ENCODE measurements at regions not wholly inside any gene's neighbourhood (a gene's known extent, or its start where the extent isn't known, plus 50 kb on each side); places are given as distances from the start of the nearest gene placed in this dataset.

DNA sequence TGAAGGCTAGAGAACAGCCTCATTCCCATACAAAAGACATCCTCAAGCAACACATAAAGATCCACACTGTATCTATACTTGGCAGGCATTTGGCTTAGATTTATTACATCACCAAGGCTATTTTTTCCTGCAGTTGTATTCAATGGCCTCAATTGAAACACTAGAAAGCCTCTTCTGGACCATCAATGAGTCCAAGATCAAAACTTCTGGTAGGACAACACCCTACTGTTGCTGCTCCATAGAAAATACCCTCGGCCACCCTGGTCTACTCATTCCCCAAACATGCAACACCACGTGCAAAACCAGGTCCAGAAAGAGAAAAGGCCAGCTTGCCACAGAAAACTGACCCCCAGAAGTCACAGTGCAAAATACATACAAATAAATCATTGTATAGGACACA is 56.9 kb upstream of the CADM1 start:
- FAIRE-seq, result no peak
- no peaks in the 10 kb centered on the region for H3K4me1 ChIP-seq
- H3K4me3 ChIP-seq, result no peak overlapping the region
- no peak overlapping the region for H3K27ac ChIP-seq
- DNase-seq (ENCODE audit: low read depth in 1 of 2, low spot score in 1 of 2), result no peak
- no peak for ATAC-seq
- no peak overlapping the region for H3K4me2 ChIP-seq
- ChIA-PET POLR2A (no interaction called here), CTCF (no interaction called here)
- H3K9me3 ChIP-seq, result no peaks in the 10 kb centered on the region
- no peak for TF ChIP-seq CHD2 (IDR thresholded peaks at IDR 0.05; ENCODE audit: low read length, partially characterized antibody)
- TF ChIP-seq GATA3 (IDR thresholded peaks at IDR 0.05; ENCODE audit: borderline replicate concordance), result no peak
- TF ChIP-seq RNF2 (IDR thresholded peaks at IDR 0.05; ENCODE audit: borderline replicate concordance, low read depth), result no peak
- TF ChIP-seq NR3C1 (IDR thresholded peaks at IDR 0.05), result no peak
- no peak for TF ChIP-seq POLR2A (IDR thresholded peaks at IDR 0.05; ENCODE audit: low read length)
- TF ChIP-seq, protein P1, sequence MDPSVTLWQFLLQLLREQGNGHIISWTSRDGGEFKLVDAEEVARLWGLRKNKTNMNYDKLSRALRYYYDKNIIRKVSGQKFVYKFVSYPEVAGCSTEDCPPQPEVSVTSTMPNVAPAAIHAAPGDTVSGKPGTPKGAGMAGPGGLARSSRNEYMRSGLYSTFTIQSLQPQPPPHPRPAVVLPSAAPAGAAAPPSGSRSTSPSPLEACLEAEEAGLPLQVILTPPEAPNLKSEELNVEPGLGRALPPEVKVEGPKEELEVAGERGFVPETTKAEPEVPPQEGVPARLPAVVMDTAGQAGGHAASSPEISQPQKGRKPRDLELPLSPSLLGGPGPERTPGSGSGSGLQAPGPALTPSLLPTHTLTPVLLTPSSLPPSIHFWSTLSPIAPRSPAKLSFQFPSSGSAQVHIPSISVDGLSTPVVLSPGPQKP (IDR thresholded peaks at IDR 0.05; ENCODE audit: low read depth, low read length), result no peak
- TF ChIP-seq RAD21 (conservative IDR thresholded peaks at IDR 0.05 in 1 of 2, IDR thresholded peaks at IDR 0.05 in 1 of 2), result no peak
- no peak for TF ChIP-seq SMC3 (IDR thresholded peaks at IDR 0.05)
- TF ChIP-seq JUNB (IDR thresholded peaks at IDR 0.05), result no peak
- TF ChIP-seq FOSL2 (IDR thresholded peaks at IDR 0.05), result no peak
- TF ChIP-seq FOSL2 (CRISPR knock-in tag; IDR thresholded peaks at IDR 0.05), result no peak
- TF ChIP-seq RARB (CRISPR knock-in tag; IDR thresholded peaks at IDR 0.05), result no peak
- no peak for TF ChIP-seq ZC3H11A (IDR thresholded peaks at IDR 0.05)
- no peak for TF ChIP-seq HOXB13 (CRISPR knock-in tag; IDR thresholded peaks at IDR 0.05; ENCODE audit: low read depth)
- TF ChIP-seq EHMT2 (IDR thresholded peaks at IDR 0.05; ENCODE audit: low read depth), result no peak
- TF ChIP-seq MYC (IDR thresholded peaks at IDR 0.05; ENCODE audit: borderline replicate concordance, low read length), result no peak
- TF ChIP-seq NFE2L2 (conservative IDR thresholded peaks at IDR 0.05; ENCODE audit: low read length), result no peak
- 0% methylated on average over 2 of the region's 2 CpGs for WGBS (ENCODE audit: missing lambda C conversion rate)

DNA sequence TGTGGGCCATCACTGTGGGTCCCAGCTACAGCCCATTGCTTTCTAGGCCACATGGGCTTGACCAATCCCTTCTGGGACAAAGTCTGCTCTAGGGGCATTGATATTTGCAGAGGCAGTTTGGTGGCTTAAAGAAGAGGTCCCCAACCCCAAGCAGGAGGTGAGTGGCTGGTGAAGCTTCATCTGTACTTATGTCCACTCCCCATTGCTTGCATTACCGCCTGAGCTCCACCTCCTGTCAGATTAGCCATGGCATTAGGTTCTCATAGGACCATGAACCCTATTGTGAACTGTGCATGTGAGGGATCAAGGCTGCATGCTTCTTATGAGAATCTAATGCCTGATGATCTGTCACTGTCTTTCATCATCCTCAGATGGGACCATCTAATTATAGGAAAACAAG is 54.4 kb upstream of the CADM1 start:
- CTCF ChIA-PET, result no interaction called here
- ATAC-seq, result no peak
- Histone ChIP-seq H3K4me2 (no peak overlapping the region), H3K4me1 (no peaks in the 10 kb centered on the region), H3K9me3 (no peaks in the 10 kb centered on the region), H3K27ac (no peak overlapping the region), H3K4me3 (no peak overlapping the region)
- no peak for DNase-seq (ENCODE audit: low read depth in 1 of 2, low spot score in 1 of 2)
- WGBS (ENCODE audit: missing lambda C conversion rate), result 57% methylated on average over 1 of the region's 1 CpG
- POLR2A ChIA-PET, result no interaction called here
- FAIRE-seq, result no peak
- TF ChIP-seq CHD4 (IDR thresholded peaks at IDR 0.05; ENCODE audit: borderline replicate concordance), result no peak

DNA sequence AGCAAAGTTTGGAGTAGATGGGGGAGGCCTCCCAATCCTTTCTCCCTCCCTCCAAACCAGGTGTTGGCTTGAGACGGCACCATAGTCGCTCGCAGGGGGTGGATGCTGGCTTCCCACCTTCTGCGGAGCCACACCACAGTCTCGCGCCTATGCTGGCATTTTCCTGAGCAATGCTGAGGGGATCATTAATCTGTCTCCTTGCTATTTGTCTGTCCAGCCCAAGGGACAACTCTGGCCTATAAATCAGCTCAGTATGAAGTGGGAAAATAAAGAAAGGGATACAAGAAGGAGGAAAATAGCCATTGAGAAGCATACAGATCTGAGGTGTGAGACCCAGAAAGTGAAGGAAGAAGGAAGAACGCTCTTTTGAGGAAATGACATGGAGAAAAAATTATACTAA is 53.5 kb upstream of the CADM1 start:
- no peaks in the 10 kb centered on the region for H3K4me1 ChIP-seq
- ATAC-seq (no peak), FAIRE-seq (no peak), DNase-seq (ENCODE audit: low read depth in 1 of 2, low spot score in 1 of 2) (no peak)
- no peak overlapping the region for H3K4me3 ChIP-seq
- no peaks in the 10 kb centered on the region for H3K9me3 ChIP-seq
- H3K27ac ChIP-seq, result no peak overlapping the region
- CTCF ChIA-PET, result no interaction called here
- no peak overlapping the region for H3K4me2 ChIP-seq
- WGBS (ENCODE audit: missing lambda C conversion rate), result 73% methylated on average over 7 of the region's 7 CpGs
- POLR2A ChIA-PET, result no interaction called here
- TF ChIP-seq RAD21 (conservative IDR thresholded peaks at IDR 0.05 in 1 of 2, IDR thresholded peaks at IDR 0.05 in 1 of 2), result no peak
- no peak for TF ChIP-seq KDM1A (IDR thresholded peaks at IDR 0.05; ENCODE audit: low read depth)
- no peak for TF ChIP-seq HOXB13 (CRISPR knock-in tag; IDR thresholded peaks at IDR 0.05; ENCODE audit: low read depth)
- TF ChIP-seq, protein P2, sequence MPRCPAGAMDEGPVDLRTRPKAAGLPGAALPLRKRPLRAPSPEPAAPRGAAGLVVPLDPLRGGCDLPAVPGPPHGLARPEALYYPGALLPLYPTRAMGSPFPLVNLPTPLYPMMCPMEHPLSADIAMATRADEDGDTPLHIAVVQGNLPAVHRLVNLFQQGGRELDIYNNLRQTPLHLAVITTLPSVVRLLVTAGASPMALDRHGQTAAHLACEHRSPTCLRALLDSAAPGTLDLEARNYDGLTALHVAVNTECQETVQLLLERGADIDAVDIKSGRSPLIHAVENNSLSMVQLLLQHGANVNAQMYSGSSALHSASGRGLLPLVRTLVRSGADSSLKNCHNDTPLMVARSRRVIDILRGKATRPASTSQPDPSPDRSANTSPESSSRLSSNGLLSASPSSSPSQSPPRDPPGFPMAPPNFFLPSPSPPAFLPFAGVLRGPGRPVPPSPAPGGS (IDR thresholded peaks at IDR 0.05), result no peak
- TF ChIP-seq EP300 (IDR thresholded peaks at IDR 0.05), result no peak
- TF ChIP-seq, protein P3, sequence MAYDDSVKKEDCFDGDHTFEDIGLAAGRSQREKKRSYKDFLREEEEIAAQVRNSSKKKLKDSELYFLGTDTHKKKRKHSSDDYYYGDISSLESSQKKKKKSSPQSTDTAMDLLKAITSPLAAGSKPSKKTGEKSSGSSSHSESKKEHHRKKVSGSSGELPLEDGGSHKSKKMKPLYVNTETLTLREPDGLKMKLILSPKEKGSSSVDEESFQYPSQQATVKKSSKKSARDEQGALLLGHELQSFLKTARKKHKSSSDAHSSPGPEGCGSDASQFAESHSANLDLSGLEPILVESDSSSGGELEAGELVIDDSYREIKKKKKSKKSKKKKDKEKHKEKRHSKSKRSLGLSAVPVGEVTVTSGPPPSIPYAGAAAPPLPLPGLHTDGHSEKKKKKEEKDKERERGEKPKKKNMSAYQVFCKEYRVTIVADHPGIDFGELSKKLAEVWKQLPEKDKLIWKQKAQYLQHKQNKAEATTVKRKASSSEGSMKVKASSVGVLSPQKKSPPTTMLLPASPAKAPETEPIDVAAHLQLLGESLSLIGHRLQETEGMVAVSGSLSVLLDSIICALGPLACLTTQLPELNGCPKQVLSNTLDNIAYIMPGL (CRISPR knock-in tag; IDR thresholded peaks at IDR 0.05; ENCODE audit: borderline replicate concordance), result no peak
- TF ChIP-seq, protein P4, sequence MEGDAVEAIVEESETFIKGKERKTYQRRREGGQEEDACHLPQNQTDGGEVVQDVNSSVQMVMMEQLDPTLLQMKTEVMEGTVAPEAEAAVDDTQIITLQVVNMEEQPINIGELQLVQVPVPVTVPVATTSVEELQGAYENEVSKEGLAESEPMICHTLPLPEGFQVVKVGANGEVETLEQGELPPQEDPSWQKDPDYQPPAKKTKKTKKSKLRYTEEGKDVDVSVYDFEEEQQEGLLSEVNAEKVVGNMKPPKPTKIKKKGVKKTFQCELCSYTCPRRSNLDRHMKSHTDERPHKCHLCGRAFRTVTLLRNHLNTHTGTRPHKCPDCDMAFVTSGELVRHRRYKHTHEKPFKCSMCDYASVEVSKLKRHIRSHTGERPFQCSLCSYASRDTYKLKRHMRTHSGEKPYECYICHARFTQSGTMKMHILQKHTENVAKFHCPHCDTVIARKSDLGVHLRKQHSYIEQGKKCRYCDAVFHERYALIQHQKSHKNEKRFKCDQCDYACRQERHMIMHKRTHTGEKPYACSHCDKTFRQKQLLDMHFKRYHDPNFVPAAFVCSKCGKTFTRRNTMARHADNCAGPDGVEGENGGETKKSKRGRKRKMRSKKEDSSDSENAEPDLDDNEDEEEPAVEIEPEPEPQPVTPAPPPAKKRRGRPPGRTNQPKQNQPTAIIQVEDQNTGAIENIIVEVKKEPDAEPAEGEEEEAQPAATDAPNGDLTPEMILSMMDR (IDR thresholded peaks at IDR 0.05), result no peak
- TF ChIP-seq, protein P1 (IDR thresholded peaks at IDR 0.05; ENCODE audit: low read depth, low read length), result no peak
- TF ChIP-seq NPAS2 (CRISPR knock-in tag; IDR thresholded peaks at IDR 0.05; ENCODE audit: borderline replicate concordance), result no peak
- no peak for TF ChIP-seq TP53 (CRISPR knock-in tag; IDR thresholded peaks at IDR 0.05)
